Vagina (tissue), 2 donors: ENCODE measurements at regions not wholly inside any gene's neighbourhood (a gene's known extent, or its start where the extent isn't known, plus 50 kb on each side); places are given as distances from the start of the nearest gene placed in this dataset.
A peak's percentile ranks its signal among the peaks of the same experiment; 100 is the strongest.

Experiments used
- DNase-seq, 2 donors: peaks; one replicate each; pipeline ENCODE4 v3.0.0-alpha.2; 2017; ENCODE audit errors: extremely low spot score in 2 of 2
- H3K27ac ChIP-seq: fragments of 200-600 bp; sonication (generic); one replicate; pipeline ENCODE4 v1.5.1; 2019
- H3K27me3 ChIP-seq: fragments of 200-600 bp; sonication (generic); one replicate; pipeline ENCODE4 v1.5.1; 2019
- H3K36me3 ChIP-seq, 2 donors: fragments of 200-600 bp; sonication (generic); one replicate each; pipeline ENCODE4 v1.5.1; 2017 to 2019
- H3K4me1 ChIP-seq: fragments of 200-600 bp; sonication (generic); one replicate; pipeline ENCODE4 v1.5.1; 2019
- H3K4me3 ChIP-seq, 2 donors: fragments of 200-600 bp; sonication (generic); 1 replicate in 1 of 2; 2 replicates in 1 of 2; pipeline ENCODE4 v1.5.1; 2016 to 2019
- H3K9me3 ChIP-seq: fragments of 200-600 bp; sonication (generic); one replicate; pipeline ENCODE4 v1.5.1; 2019
- POLR2A ChIP-seq, 2 donors: fragments of 450-650 bp; IDR thresholded peaks; one replicate each; pipeline ENCODE4 v1.6.1; 2017; ENCODE audit warnings: antibody characterized with exemption in 2 of 2, mild to moderate bottlenecking in 2 of 2, moderate library complexity in 2 of 2
- POLR2AphosphoS5 ChIP-seq, 2 donors: sonication (generic); formaldehyde crosslinking; IDR thresholded peaks; one replicate each; pipeline ENCODE4 v1.9.0; 2017; ENCODE audit warnings: antibody characterized with exemption in 2 of 2, mild to moderate bottlenecking in 2 of 2, low read depth in 1 of 2; ENCODE audit not compliant: insufficient read depth in 1 of 2
- intact Hi-C: fragments of 100-400 bp; cut with DNase I; formaldehyde crosslinking; loops from one replicate; pipeline ENCODE4 v1.15.1; 2023
- TF ChIP-seq, protein P1 (sequence below), 3 experiments: fragments of 450-650 bp in 2 of 3; fragments of 200-600 bp in 1 of 3; sonication (generic) in 1 of 3; IDR thresholded peaks; one replicate each; pipeline ENCODE4 v1.5.1; 2017 to 2019; ENCODE audit warnings: antibody characterized with exemption in 3 of 3, mild to moderate bottlenecking in 2 of 3, moderate library complexity in 2 of 3

DNA sequence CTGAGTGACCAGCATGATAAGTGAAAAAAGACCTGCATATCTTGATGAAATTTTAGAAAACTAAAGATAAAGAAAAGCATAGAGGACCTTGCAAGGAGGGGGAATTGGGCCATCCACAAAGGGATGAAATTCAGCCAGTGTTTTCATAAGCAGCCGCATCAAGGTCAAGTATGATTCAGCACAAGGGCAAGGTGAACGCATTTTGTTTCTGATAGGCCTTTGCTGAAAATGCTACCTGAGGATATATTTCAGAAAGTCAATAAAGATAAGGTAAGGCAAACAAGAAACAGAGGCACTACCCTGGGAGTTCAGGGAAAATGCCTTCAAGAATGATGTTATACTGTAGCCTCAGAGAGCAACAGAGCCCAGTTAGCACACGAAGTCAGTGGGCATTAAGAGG, 55.0 kb upstream of the SHH start:
- no peaks in the 10 kb centered on the region for H3K36me3 ChIP-seq
- intact Hi-C loops, result no loop called here
- no peak overlapping the region for H3K27ac ChIP-seq
- H3K4me1 ChIP-seq, result no peaks in the 10 kb centered on the region
- H3K27me3 ChIP-seq, result no peaks in the 10 kb centered on the region
- H3K4me3 ChIP-seq, result no peak overlapping the region
- DNase-seq, result peak; percentile 2 to 3
- H3K9me3 ChIP-seq, result no peaks in the 10 kb centered on the region
- TF ChIP-seq, protein P1, sequence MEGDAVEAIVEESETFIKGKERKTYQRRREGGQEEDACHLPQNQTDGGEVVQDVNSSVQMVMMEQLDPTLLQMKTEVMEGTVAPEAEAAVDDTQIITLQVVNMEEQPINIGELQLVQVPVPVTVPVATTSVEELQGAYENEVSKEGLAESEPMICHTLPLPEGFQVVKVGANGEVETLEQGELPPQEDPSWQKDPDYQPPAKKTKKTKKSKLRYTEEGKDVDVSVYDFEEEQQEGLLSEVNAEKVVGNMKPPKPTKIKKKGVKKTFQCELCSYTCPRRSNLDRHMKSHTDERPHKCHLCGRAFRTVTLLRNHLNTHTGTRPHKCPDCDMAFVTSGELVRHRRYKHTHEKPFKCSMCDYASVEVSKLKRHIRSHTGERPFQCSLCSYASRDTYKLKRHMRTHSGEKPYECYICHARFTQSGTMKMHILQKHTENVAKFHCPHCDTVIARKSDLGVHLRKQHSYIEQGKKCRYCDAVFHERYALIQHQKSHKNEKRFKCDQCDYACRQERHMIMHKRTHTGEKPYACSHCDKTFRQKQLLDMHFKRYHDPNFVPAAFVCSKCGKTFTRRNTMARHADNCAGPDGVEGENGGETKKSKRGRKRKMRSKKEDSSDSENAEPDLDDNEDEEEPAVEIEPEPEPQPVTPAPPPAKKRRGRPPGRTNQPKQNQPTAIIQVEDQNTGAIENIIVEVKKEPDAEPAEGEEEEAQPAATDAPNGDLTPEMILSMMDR (IDR thresholded peaks at IDR 0.05), result no peak
- no peak for TF ChIP-seq POLR2A (IDR thresholded peaks at IDR 0.05)
- TF ChIP-seq POLR2AphosphoS5 (IDR thresholded peaks at IDR 0.05; ENCODE audit: insufficient read depth in 1 of 2, low read depth in 1 of 2), result no peak

DNA sequence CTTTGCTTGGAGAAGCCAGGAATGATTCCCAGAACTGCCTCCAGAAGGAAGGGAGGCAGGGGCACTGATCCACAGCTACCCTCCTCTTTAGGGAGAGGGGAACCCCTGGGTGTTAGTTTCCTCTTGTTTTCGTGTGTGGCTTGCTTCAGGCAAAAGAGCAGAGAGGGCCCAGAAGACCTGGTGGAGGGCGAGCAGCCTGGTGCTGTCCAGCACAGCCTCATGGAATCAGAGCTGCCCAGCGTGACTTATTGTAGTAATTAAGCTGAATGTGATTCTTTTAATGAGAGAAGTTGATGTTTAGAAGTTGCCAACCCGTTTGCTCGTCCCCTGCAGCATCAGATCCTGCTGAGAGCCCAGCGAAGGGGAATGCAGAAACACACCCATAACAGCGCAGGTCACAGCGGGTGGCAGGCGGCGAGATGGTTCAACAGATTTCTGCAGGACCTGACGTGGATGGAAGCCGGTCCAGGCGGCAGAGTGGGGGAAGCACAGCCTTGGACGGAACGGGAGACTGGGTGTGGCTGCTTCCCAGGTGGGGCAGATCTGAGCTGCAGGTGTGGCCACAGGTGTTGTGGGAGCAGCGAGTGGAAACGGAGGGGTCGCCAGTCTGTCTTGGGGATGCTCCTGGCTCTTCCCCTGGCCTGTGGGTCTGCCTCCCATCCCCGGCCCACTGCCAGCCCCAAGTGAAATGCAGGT, 53.7 kb upstream of the SHH start:
- no peak overlapping the region for H3K27ac ChIP-seq
- no peak for TF ChIP-seq POLR2A (IDR thresholded peaks at IDR 0.05)
- no peak for TF ChIP-seq POLR2AphosphoS5 (IDR thresholded peaks at IDR 0.05; ENCODE audit: insufficient read depth in 1 of 2, low read depth in 1 of 2)
- TF ChIP-seq, protein P1 (IDR thresholded peaks at IDR 0.05), result no peak
- H3K4me3 ChIP-seq, result no peak overlapping the region
- peaks cover 7% of the 10 kb centered on the region for H3K4me1 ChIP-seq
- peak; percentile 44 to 88 for DNase-seq
- no peaks in the 10 kb centered on the region for H3K36me3 ChIP-seq
- no peaks in the 10 kb centered on the region for H3K27me3 ChIP-seq
- intact Hi-C loops, result no loop called here
- H3K9me3 ChIP-seq, result no peaks in the 10 kb centered on the region

DNA sequence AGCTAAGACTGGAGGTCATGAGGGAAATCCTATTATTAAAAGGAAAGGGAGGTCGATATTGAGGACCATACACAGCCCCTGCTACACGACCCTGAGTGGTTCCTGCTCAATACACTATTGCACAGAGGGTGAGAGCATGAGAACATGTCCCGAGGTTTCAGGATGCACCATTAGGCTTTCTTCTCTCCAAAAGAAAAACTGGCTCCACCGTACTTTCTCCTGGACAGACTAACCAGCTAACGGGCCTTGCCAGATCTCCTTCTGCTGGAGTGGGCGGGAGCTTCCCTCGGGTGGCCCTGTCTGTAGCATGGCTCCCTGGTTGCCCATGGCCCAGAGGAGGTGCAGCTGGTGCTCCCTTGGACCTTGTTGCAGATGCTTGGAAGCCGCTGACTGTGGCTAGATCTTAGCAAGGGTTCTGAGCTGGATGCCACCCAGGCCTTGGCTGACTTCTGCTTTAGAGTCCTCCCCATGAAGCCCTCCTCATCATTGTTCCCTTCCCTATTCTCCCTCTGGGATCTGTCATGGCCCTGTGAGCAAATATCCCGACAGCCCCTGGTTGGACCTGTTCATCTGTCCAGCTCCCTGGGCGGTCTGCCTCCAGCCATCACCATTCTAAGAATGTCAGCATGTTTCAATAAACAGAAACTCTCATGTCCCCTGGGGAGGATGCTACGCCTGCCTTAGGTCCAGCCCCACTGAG, 52.9 kb upstream of the SHH start:
- peak; percentile 70 to 84 for DNase-seq
- TF ChIP-seq POLR2A (IDR thresholded peaks at IDR 0.05) (no peak), POLR2AphosphoS5 (IDR thresholded peaks at IDR 0.05; ENCODE audit: insufficient read depth in 1 of 2, low read depth in 1 of 2) (no peak)
- TF ChIP-seq, protein P1 (IDR thresholded peaks at IDR 0.05), result no peak
- Histone ChIP-seq H3K4me3 (no peak overlapping the region), H3K4me1 (peaks cover 11% of the 10 kb centered on the region), H3K27ac (no peak overlapping the region), H3K36me3 (no peaks in the 10 kb centered on the region), H3K27me3 (no peaks in the 10 kb centered on the region), H3K9me3 (no peaks in the 10 kb centered on the region)
- intact Hi-C loops, result no loop called here

DNA sequence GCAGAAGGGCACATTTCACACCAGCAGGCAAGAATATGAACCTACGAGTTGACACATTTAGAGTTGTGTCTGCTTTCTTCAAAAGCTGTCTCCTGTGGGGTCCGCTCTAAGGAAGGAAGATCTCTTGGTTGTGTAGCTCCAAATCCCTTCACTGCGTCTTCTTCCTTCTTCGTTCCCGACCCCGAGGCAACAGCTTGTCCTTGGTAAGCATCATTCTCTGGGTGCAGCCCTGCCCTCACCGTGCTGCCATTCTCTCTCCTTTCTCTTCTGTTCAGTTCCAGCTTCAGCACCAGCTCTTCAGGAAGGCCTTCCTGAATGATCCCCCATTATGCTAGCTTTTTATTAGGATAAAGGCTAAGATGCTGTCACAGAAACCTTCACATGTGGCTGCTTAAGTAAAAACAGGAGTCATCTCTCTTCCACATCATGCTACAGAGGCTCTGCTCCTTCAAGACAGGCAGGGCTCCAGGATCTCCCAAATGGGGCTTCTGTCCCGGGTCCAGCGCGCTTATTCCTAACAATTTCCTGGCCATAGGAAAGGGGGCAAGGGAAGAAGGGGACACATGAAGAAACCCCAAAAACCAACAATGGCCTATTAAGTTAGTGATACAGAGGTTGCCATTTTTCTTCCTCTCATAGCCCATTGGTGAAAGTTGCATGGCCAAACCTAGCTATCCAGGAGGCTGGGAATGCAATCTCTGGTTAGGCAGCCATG, 52.2 kb upstream of the SHH start:
- Histone ChIP-seq H3K27me3 (no peaks in the 10 kb centered on the region), H3K4me3 (no peak overlapping the region), H3K9me3 (no peaks in the 10 kb centered on the region), H3K36me3 (no peaks in the 10 kb centered on the region), H3K27ac (no peak overlapping the region), H3K4me1 (peaks cover 11% of the 10 kb centered on the region)
- TF ChIP-seq POLR2AphosphoS5 (IDR thresholded peaks at IDR 0.05; ENCODE audit: insufficient read depth in 1 of 2, low read depth in 1 of 2), result no peak
- TF ChIP-seq, protein P1 (IDR thresholded peaks at IDR 0.05), result no peak
- intact Hi-C loops, result no loop called here
- peak; percentile 40 to 88 for DNase-seq
